ENCODE measurements at regions not wholly inside any gene's neighbourhood (a gene's known extent, or its start where the extent isn't known, plus 50 kb on each side); places are given as distances from the start of the nearest gene placed in this dataset.

DNA sequence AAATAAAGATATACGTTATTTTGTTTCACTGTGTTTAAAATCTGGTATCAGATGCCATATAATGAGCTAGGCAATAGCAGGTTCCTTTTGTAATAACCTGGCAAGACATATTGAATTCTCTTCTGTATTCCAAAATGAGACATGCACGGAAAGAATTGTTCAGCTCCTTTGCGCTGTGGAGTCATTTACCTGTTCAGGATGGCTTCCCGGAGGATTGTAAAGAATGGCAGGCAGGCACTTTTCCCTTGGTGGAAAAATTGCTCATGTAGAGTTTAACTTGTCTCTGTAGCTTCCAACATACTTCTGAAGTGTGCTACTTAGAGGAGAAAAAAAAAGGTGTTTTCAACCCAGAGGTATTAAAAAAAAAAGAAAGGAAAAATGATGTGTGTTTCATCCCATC, 805.2 kb downstream of the GALC start:
- intact Hi-C loops (cut with micrococcal nuclease) (no loop called here), in situ Hi-C loops (cut with MboI; ENCODE audit: low sequenced_read_pairs) (no loop called here)

More for the DNA sequence above, 805.2 kb downstream of the GALC start:
- Histone ChIP-seq H3K56ac (ENCODE audit: extremely low read depth, insufficient read depth, low read length) (no peak overlapping the region), H3K9ac (ENCODE audit: low read depth, low read length) (no peak overlapping the region), H3K27ac (ENCODE audit: insufficient read depth, low read length) (no peak overlapping the region), H3K18ac (ENCODE audit: low read depth, low read length) (no peak overlapping the region), H3K4me2 (ENCODE audit: low read depth, low read length) (no peak overlapping the region), H2AK5ac (ENCODE audit: low read depth, low read length) (no peak overlapping the region), H3K4ac (ENCODE audit: low read depth, low read length) (no peak overlapping the region), H4K20me1 (ENCODE audit: insufficient read depth, low read length) (no peaks in the 10 kb centered on the region), H3K23ac (ENCODE audit: low read depth, low read length) (no peak overlapping the region), H3K79me1 (ENCODE audit: low read depth in 1 of 2, low read length in 2 of 2) (no peaks in the 10 kb centered on the region), H2BK5ac (ENCODE audit: low read depth, low read length, poor library complexity, severe bottlenecking) (no peak overlapping the region), H3K14ac (replicated peaks; ENCODE audit: low read depth, low read length) (no peak overlapping the region), H3K4me1 (ENCODE audit: control insufficient read depth, insufficient read depth, low read length) (no peaks in the 10 kb centered on the region), H4K8ac (ENCODE audit: low read depth in 2 of 2, low read length in 2 of 2) (no peak overlapping the region), H2AK9ac (replicated peaks; ENCODE audit: low read depth, low read length, poor library complexity) (no peak overlapping the region), H3K36me3 (ENCODE audit: control insufficient read depth, insufficient read depth, low read length) (no peaks in the 10 kb centered on the region), H3K4me3 (ENCODE audit: insufficient read depth, low read depth, low read length) (no peak overlapping the region), H2AFZ (replicated peaks; ENCODE audit: low read length, poor library complexity) (no peak overlapping the region), H2BK120ac (ENCODE audit: low read depth, low read length) (no peak overlapping the region), H3K9me1 (ENCODE audit: insufficient read depth, low read length) (no peaks in the 10 kb centered on the region), H3K27me3 (ENCODE audit: control insufficient read depth, insufficient read depth, low read length) (no peaks in the 10 kb centered on the region), H3K9me3 (ENCODE audit: control insufficient read depth, insufficient read depth, low read length) (no peaks in the 10 kb centered on the region), H4K91ac (ENCODE audit: insufficient read depth, low read depth, low read length) (no peak overlapping the region), H2BK20ac (ENCODE audit: low read depth, low read length) (no peak overlapping the region), H2BK15ac (ENCODE audit: low read depth, low read length) (no peak overlapping the region), H4K5ac (ENCODE audit: low read depth, low read length) (no peak overlapping the region)
- no CpG with 5 or more reads among the region's 4 CpGs for WGBS, 2 experiments (ENCODE audit: extremely low coverage in 2 of 2, insufficient read length in 1 of 2)
- BruUV-seq (replicated peaks) = no TSS peak
- CTCF ChIA-PET = no interaction called here
- no peak for ATAC-seq (ENCODE audit: low read depth)
- DNase-seq = no peak
- TF ChIP-seq CEBPB (IDR thresholded peaks at IDR 0.05; ENCODE audit: low read depth, low read length) (no peak), CTCF (conservative IDR thresholded peaks at IDR 0.05; ENCODE audit: low read depth, low read length) (no peak), ELK1 (IDR thresholded peaks at IDR 0.05; ENCODE audit: borderline replicate concordance, low read depth, low read length) (no peak), RFX5 (IDR thresholded peaks at IDR 0.05; ENCODE audit: low read depth, low read length) (no peak), MAFK (IDR thresholded peaks at IDR 0.05; ENCODE audit: low read depth, low read length) (no peak), FOS (IDR thresholded peaks at IDR 0.05; ENCODE audit: low read depth, low read length) (no peak), MAZ (IDR thresholded peaks at IDR 0.05; ENCODE audit: borderline replicate concordance, low read depth, low read length) (no peak), POLR2A (IDR thresholded peaks at IDR 0.05; ENCODE audit: low read depth, low read length) (no peak), SMC3 (IDR thresholded peaks at IDR 0.05; ENCODE audit: low read depth, low read length) (no peak), RCOR1 (IDR thresholded peaks at IDR 0.05; ENCODE audit: insufficient replicate concordance, low read length) (no peak), MXI1 (IDR thresholded peaks at IDR 0.05; ENCODE audit: borderline replicate concordance, low read depth, low read length) (no peak), USF2 (IDR thresholded peaks at IDR 0.05; ENCODE audit: low read depth, low read length) (no peak), NFE2L2 (IDR thresholded peaks at IDR 0.05; ENCODE audit: low read depth, low read length) (no peak), CHD1 (IDR thresholded peaks at IDR 0.05; ENCODE audit: low read depth, low read length) (no peak)
- POLR2A ChIA-PET (ENCODE audit: unreplicated experiment) = no interaction called here
- dilution Hi-C loops (cut with HindIII; ENCODE audit: low sequenced_read_pairs, unreplicated experiment) = no loop called here

Data from IMR-90 (cell line).